Neuronal stem cell (in vitro differentiated cells): ENCODE measurements at regions not wholly inside any gene's neighbourhood (a gene's known extent, or its start where the extent isn't known, plus 50 kb on each side); places are given as distances from the start of the nearest gene placed in this dataset.

Experiments
- DNase-seq: peaks from one replicate; pipeline ENCODE4 v3.0.0-alpha.2; 2013; ENCODE audit warnings: low spot score
- H2AFZ ChIP-seq: one replicate; pipeline ENCODE4 v1.6.1; 2013; ENCODE audit warnings: mild to moderate bottlenecking, low read length, inconsistent platforms
- H2AK5ac ChIP-seq: 2 replicates; pipeline ENCODE4 v1.6.1; 2013; ENCODE audit warnings: low read depth, mild to moderate bottlenecking, inconsistent platforms, low read length, moderate library complexity, mixed read lengths
- H2BK120ac ChIP-seq: 2 replicates; pipeline ENCODE4 v1.6.1; 2013; ENCODE audit warnings: low read depth, mild to moderate bottlenecking, inconsistent platforms, low read length, moderate library complexity, mixed read lengths
- H2BK12ac ChIP-seq: one replicate; pipeline ENCODE4 v1.6.1; 2013; ENCODE audit warnings: low read length, inconsistent platforms
- H2BK15ac ChIP-seq: 2 replicates; pipeline ENCODE4 v1.6.1; 2013; ENCODE audit warnings: mild to moderate bottlenecking, low read length, inconsistent platforms, mixed read lengths
- H2BK5ac ChIP-seq: one replicate; pipeline ENCODE4 v1.6.1; 2013; ENCODE audit warnings: inconsistent platforms, mild to moderate bottlenecking, low read length, moderate library complexity
- H3K14ac ChIP-seq: one replicate; pipeline ENCODE4 v1.6.1; 2013; ENCODE audit warnings: low read length, inconsistent platforms
- H3K18ac ChIP-seq: 2 replicates; pipeline ENCODE4 v1.6.1; 2013; ENCODE audit warnings: low read length, inconsistent platforms
- H3K23ac ChIP-seq: 2 replicates; pipeline ENCODE4 v1.6.1; 2013; ENCODE audit warnings: low read depth, mild to moderate bottlenecking, mixed read lengths, low read length, inconsistent platforms; ENCODE audit not compliant: poor library complexity
- H3K27ac ChIP-seq: replicated peaks from 3 replicates; pipeline ENCODE4 v1.5.1; 2013; ENCODE audit warnings: low read length, inconsistent platforms
- H3K27me3 ChIP-seq, 3 experiments: 2 replicates each; pipeline ENCODE4 v1.6.1; 2013; ENCODE audit warnings: low read length in 3 of 3, mild to moderate bottlenecking in 2 of 3, inconsistent platforms in 1 of 3, low read depth in 1 of 3, mixed read lengths in 1 of 3, moderate library complexity in 1 of 3; ENCODE audit not compliant: control insufficient read depth in 3 of 3, insufficient read depth in 3 of 3
- H3K36me3 ChIP-seq, 2 donors: replicated peaks in 1 of 2; 2 replicates each; pipeline ENCODE4 v1.6.1; 2013; ENCODE audit warnings: low read length in 2 of 2; ENCODE audit not compliant: control insufficient read depth in 2 of 2, insufficient read depth in 2 of 2
- H3K4ac ChIP-seq: 2 replicates; pipeline ENCODE4 v1.6.1; 2013; ENCODE audit warnings: inconsistent platforms, mild to moderate bottlenecking, low read length, moderate library complexity
- H3K4me1 ChIP-seq, 2 donors: 1 replicate in 1 of 2; 2 replicates in 1 of 2; pipeline ENCODE4 v1.6.1; 2013; ENCODE audit warnings: low read length in 2 of 2, low read depth in 1 of 2; ENCODE audit not compliant: control insufficient read depth in 2 of 2, insufficient read depth in 1 of 2
- H3K4me2 ChIP-seq: one replicate; pipeline ENCODE4 v1.6.1; 2013; ENCODE audit warnings: mild to moderate bottlenecking, low read length, inconsistent platforms; ENCODE audit not compliant: insufficient read depth, poor library complexity, severe bottlenecking
- H3K4me3 ChIP-seq, 2 donors: 2 replicates each; pipeline ENCODE4 v1.5.1; 2013; ENCODE audit warnings: low read length in 2 of 2, mild to moderate bottlenecking in 2 of 2, inconsistent platforms in 1 of 2, moderate library complexity in 1 of 2
- H3K79me1 ChIP-seq: one replicate; pipeline ENCODE4 v1.6.1; 2013; ENCODE audit warnings: low read depth, mild to moderate bottlenecking, inconsistent platforms, low read length, moderate library complexity
- H3K9ac ChIP-seq: one replicate; pipeline ENCODE4 v1.6.1; 2013; ENCODE audit warnings: mild to moderate bottlenecking, low read depth, low read length, inconsistent platforms; ENCODE audit not compliant: poor library complexity
- H3K9me3 ChIP-seq, 2 donors: replicated peaks in 1 of 2; 2 replicates each; pipeline versions ENCODE3 to v1.6.1; 2013; ENCODE audit warnings: low read length in 2 of 2, mild to moderate bottlenecking in 2 of 2, inconsistent platforms in 1 of 2, low read depth in 1 of 2, mixed read lengths in 1 of 2, moderate library complexity in 1 of 2; ENCODE audit not compliant: control insufficient read depth in 2 of 2, insufficient read depth in 1 of 2
- H4K8ac ChIP-seq: one replicate; pipeline ENCODE4 v1.6.1; 2013; ENCODE audit warnings: low read depth, mild to moderate bottlenecking, inconsistent platforms, low read length, moderate library complexity
- H4K91ac ChIP-seq: one replicate; pipeline ENCODE4 v1.6.1; 2013; ENCODE audit warnings: low read length, low read depth, mild to moderate bottlenecking, inconsistent platforms; ENCODE audit not compliant: poor library complexity
- WGBS, 2 donors: extraction: QIAGEN DNeasy Blood & Tissue Kit; methylation state at CpG; one replicate each; pipeline ENCODE4 v1.1.7; 2013; ENCODE audit warnings: missing lambda C conversion rate in 2 of 2, mixed read lengths in 1 of 2; ENCODE audit not compliant: insufficient read length in 2 of 2, insufficient replicate concordance in 1 of 2; ENCODE audit errors: extremely low coverage in 2 of 2; 5-methylcytosine and 5-hydroxymethylcytosine counted together

GRCh38 chr5:60207040-60207439, 313.5 kb upstream of the PDE4D start:
- Histone ChIP-seq H4K8ac (no peak overlapping the region), H2BK15ac (no peak overlapping the region), H3K27ac (no peak overlapping the region), H3K9ac (no peak overlapping the region), H2BK120ac (no peak overlapping the region), H3K18ac (no peak overlapping the region), H3K4me1 (no peaks in the 10 kb centered on the region), H2AK5ac (no peak overlapping the region), H3K27me3 (peaks cover 0 to 4% (median 0%) of the 10 kb centered on the region in 3 experiments), H3K14ac (no peak overlapping the region), H2BK12ac (no peak overlapping the region), H4K91ac (no peak overlapping the region), H3K4me3 (no peak overlapping the region), H2AFZ (no peak overlapping the region), H3K4ac (no peak overlapping the region), H3K9me3 (no peaks in the 10 kb centered on the region), H3K36me3 (no peaks in the 10 kb centered on the region), H3K23ac (no peak overlapping the region), H3K79me1 (no peaks in the 10 kb centered on the region), H3K4me2 (no peak overlapping the region), H2BK5ac (no peak overlapping the region)
- no CpG with 5 or more reads among the region's 3 CpGs for WGBS, 2 donors
- no peak for DNase-seq

DNA sequence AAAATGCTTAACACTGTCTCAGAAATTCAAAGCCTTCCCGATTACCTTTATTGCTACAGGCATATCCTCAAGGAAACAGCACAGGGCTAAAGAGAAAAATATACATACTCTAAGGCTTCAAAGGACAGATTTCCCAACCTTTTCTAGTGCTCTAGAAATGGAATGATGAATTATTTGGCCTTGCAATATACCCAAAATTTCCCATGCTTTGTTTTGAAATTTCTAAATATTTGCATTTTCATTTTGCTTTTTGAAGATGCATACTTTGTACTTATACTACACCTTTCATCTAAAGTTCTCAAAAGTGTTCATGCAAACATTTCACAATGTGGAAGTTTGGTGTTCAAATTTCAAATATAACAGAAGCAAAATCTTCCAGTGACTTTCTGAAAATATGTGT, 312.7 kb upstream of the PDE4D start:
- H3K36me3 ChIP-seq: no peaks in the 10 kb centered on the region
- no peak overlapping the region for H3K9ac ChIP-seq
- H3K23ac ChIP-seq: no peak overlapping the region
- WGBS, 2 donors: no CpG with 5 or more reads among the region's 1 CpG
- no peak overlapping the region for H3K14ac ChIP-seq
- no peak overlapping the region for H2BK15ac ChIP-seq
- H4K91ac ChIP-seq: no peak overlapping the region
- H2AK5ac ChIP-seq: no peak overlapping the region
- DNase-seq: no peak
- no peak overlapping the region for H2AFZ ChIP-seq
- peaks cover 0 to 4% (median 0%) of the 10 kb centered on the region in 3 experiments for H3K27me3 ChIP-seq
- H3K4me3 ChIP-seq: no peak overlapping the region
- no peaks in the 10 kb centered on the region for H3K4me1 ChIP-seq
- no peaks in the 10 kb centered on the region for H3K79me1 ChIP-seq
- no peak overlapping the region for H4K8ac ChIP-seq
- H3K4me2 ChIP-seq: no peak overlapping the region
- no peak overlapping the region for H3K27ac ChIP-seq
- H2BK5ac ChIP-seq: no peak overlapping the region
- no peak overlapping the region for H3K18ac ChIP-seq
- no peaks in the 10 kb centered on the region for H3K9me3 ChIP-seq
- H2BK12ac ChIP-seq: no peak overlapping the region
- no peak overlapping the region for H3K4ac ChIP-seq
- H2BK120ac ChIP-seq: no peak overlapping the region

DNA sequence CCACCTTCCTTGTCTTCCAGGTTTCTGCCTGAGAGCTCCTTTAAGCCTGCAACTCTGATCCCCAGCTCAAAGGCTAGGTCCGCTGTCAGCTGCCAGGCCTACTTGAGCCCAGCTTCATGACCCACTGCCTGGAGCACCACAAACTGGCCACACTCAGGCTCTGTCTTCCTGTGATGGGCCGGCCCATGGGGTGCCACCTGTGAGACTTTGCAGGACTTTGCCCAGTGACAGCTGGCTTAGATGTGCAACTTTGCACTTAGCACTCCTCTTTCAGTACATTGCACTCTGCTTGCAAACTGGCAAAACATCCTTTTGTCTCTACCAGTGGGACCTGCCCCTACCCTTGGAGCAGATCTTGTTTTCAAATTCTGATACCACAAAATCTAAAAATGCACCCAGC, 311.5 kb upstream of the PDE4D start:
- no peak overlapping the region for H2BK5ac ChIP-seq
- no peak overlapping the region for H2BK12ac ChIP-seq
- H3K4ac ChIP-seq: no peak overlapping the region
- no peak overlapping the region for H3K4me2 ChIP-seq
- H3K9ac ChIP-seq: no peak overlapping the region
- H2BK120ac ChIP-seq: no peak overlapping the region
- H4K8ac ChIP-seq: no peak overlapping the region
- no peak overlapping the region for H3K23ac ChIP-seq
- no peak overlapping the region for H2AK5ac ChIP-seq
- H3K18ac ChIP-seq: no peak overlapping the region
- DNase-seq: no peak
- H3K27me3 ChIP-seq: peaks cover 0 to 4% (median 0%) of the 10 kb centered on the region in 3 experiments
- H3K27ac ChIP-seq: no peak overlapping the region
- no CpG with 5 or more reads among the region's 2 CpGs for WGBS, 2 donors
- no peaks in the 10 kb centered on the region for H3K79me1 ChIP-seq
- no peaks in the 10 kb centered on the region for H3K4me1 ChIP-seq
- H3K36me3 ChIP-seq: no peaks in the 10 kb centered on the region
- H2BK15ac ChIP-seq: no peak overlapping the region
- no peak overlapping the region for H3K14ac ChIP-seq
- no peak overlapping the region for H4K91ac ChIP-seq
- H2AFZ ChIP-seq: no peak overlapping the region
- H3K9me3 ChIP-seq: no peaks in the 10 kb centered on the region
- H3K4me3 ChIP-seq: no peak overlapping the region

DNA sequence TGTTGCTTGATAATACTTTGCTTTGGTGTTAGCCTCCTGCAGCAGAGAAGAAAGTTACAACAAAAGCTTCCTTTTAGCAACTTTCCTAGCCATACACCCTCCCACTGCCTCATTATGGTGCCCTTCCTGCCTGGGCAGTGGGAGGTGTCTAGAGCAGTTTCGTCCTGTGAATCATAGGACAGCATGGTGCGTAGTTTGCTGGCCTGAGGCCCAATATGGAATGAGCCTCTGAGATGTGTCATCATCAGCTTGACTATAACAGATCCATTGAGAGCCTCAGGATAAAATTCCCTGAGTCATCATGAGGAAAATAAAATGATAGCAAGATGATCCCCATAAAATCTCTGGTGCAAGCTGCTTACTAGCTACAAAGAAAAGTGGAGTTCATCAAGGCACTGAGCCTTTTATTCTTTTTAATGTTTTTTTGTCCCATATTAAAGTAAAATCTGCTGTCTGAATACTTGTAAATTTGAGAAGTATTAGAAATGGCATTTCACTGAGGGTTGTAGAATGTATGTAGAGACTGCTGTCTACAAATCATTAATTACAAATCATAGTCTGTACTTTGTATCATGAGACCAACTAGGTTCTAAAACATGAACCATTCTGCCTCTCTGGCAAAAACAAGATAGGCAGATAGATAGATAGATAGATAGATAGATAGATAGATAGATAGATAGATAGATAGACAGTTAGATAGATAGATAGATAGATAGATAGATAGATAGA, 303.0 kb upstream of the PDE4D start:
- Histone ChIP-seq H3K4me2 (no peak overlapping the region), H4K91ac (no peak overlapping the region), H2BK12ac (no peak overlapping the region), H3K27ac (no peak overlapping the region), H2AFZ (no peak overlapping the region), H3K9me3 (no peaks in the 10 kb centered on the region), H3K18ac (no peak overlapping the region), H2AK5ac (no peak overlapping the region), H4K8ac (no peak overlapping the region), H2BK120ac (no peak overlapping the region), H3K4ac (no peak overlapping the region), H3K36me3 (no peaks in the 10 kb centered on the region), H3K9ac (no peak overlapping the region), H3K4me3 (no peak overlapping the region), H2BK15ac (no peak overlapping the region), H3K4me1 (no peaks in the 10 kb centered on the region), H3K14ac (no peak overlapping the region), H2BK5ac (no peak overlapping the region), H3K27me3 (no peaks in the 10 kb centered on the region), H3K23ac (no peak overlapping the region), H3K79me1 (no peaks in the 10 kb centered on the region)
- DNase-seq: no peak
- no CpG with 5 or more reads among the region's 2 CpGs for WGBS, 2 donors
